Rectal smooth muscle tissue (tissue), 1 donor: ENCODE measurements at regions not wholly inside any gene's neighbourhood (a gene's known extent, or its start where the extent isn't known, plus 50 kb on each side); places are given as distances from the start of the nearest gene placed in this dataset.

Experiments
- H3K27ac ChIP-seq: one replicate; pipeline ENCODE4 v1.7.0; 2013; ENCODE audit warnings: low read depth, low read length, inconsistent platforms
- H3K27me3 ChIP-seq: one replicate; pipeline ENCODE4 v1.7.0; 2013; ENCODE audit warnings: low read length; ENCODE audit not compliant: control insufficient read depth, insufficient read depth
- H3K36me3 ChIP-seq: one replicate; pipeline ENCODE4 v1.7.0; 2013; ENCODE audit warnings: low read length; ENCODE audit not compliant: control insufficient read depth, insufficient read depth
- H3K4me1 ChIP-seq: one replicate; pipeline ENCODE4 v1.7.0; 2013; ENCODE audit warnings: low read length; ENCODE audit not compliant: control insufficient read depth, insufficient read depth
- H3K4me3 ChIP-seq: one replicate; pipeline ENCODE4 v1.7.0; 2013; ENCODE audit warnings: low read length
- H3K9ac ChIP-seq: one replicate; pipeline ENCODE4 v1.7.0; 2013; ENCODE audit warnings: low read length

DNA sequence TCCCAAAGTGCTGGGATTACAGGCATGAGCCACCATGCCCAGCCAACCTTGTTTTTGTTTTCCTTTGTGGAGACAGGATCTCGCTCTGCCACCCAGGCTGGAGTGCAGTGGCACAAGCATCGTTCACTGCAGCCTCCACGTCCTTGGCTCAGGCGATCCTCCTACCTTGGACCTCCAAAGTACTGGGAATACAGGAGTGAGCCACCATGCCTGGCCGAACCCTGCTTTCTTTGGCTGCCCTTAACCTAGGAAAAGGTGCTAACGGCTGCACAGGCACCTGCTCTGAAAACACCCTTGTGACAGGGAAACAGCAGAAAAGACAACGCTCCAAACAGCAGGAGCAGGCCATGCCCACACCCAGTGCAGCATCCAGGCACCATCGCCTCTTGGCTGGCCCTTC is 71.9 kb downstream of the OAT start:
- H3K4me3 ChIP-seq: no peak overlapping the region
- no peaks in the 10 kb centered on the region for H3K36me3 ChIP-seq
- H3K27ac ChIP-seq: no peak overlapping the region
- H3K4me1 ChIP-seq: no peaks in the 10 kb centered on the region
- H3K9ac ChIP-seq: no peak overlapping the region
- H3K27me3 ChIP-seq: no peaks in the 10 kb centered on the region

GRCh38 chr10:124345521-124345920 is 73.2 kb downstream of the OAT start:
- Histone ChIP-seq H3K27ac (no peak overlapping the region), H3K36me3 (no peaks in the 10 kb centered on the region), H3K4me1 (no peaks in the 10 kb centered on the region)

GRCh38 chr10:124344931-124345330 is 73.8 kb downstream of the OAT start:
- Histone ChIP-seq H3K36me3 (no peaks in the 10 kb centered on the region), H3K4me1 (no peaks in the 10 kb centered on the region), H3K27me3 (no peaks in the 10 kb centered on the region), H3K4me3 (no peak overlapping the region), H3K27ac (no peak overlapping the region), H3K9ac (no peak overlapping the region)

More at GRCh38 chr10:124345521-124345920, 73.2 kb downstream of the OAT start:
- H3K9ac ChIP-seq: no peak overlapping the region
- H3K4me3 ChIP-seq: no peak overlapping the region
- H3K27me3 ChIP-seq: no peaks in the 10 kb centered on the region

DNA sequence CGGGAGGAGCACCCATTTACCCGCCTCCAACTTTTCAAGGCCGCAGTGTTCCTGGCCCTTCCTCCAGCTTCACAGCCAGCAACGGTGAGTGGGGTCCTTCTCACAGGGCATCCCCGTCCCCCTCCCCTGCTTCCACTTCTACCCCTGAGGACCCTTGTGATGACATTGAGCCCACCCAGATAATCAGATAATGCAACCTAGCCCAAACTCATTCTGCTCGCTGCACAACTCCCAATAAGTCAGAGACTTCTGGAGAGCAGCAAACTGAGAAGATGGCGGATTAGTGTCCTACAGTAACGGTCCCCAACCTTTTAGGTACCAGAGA is 74.5 kb downstream of the OAT start:
- no peak overlapping the region for H3K4me3 ChIP-seq
- H3K9ac ChIP-seq: no peak overlapping the region
- H3K27ac ChIP-seq: no peak overlapping the region
- no peaks in the 10 kb centered on the region for H3K4me1 ChIP-seq
- no peaks in the 10 kb centered on the region for H3K27me3 ChIP-seq
- no peaks in the 10 kb centered on the region for H3K36me3 ChIP-seq

GRCh38 chr10:124343351-124344265 is 75.1 kb downstream of the OAT start:
- no peaks in the 10 kb centered on the region for H3K27me3 ChIP-seq

GRCh38 chr10:124342821-124343170 is 75.9 kb downstream of the OAT start:
- no peak overlapping the region for H3K9ac ChIP-seq
- H3K27me3 ChIP-seq: no peaks in the 10 kb centered on the region
- H3K36me3 ChIP-seq: no peaks in the 10 kb centered on the region
- H3K4me1 ChIP-seq: no peaks in the 10 kb centered on the region
- H3K4me3 ChIP-seq: no peak overlapping the region
- no peak overlapping the region for H3K27ac ChIP-seq

More at GRCh38 chr10:124343351-124344265, 75.1 kb downstream of the OAT start:
- no peak overlapping the region for H3K4me3 ChIP-seq
- no peak overlapping the region for H3K9ac ChIP-seq
- H3K4me1 ChIP-seq: no peaks in the 10 kb centered on the region
- no peaks in the 10 kb centered on the region for H3K36me3 ChIP-seq
- H3K27ac ChIP-seq: no peak overlapping the region

DNA sequence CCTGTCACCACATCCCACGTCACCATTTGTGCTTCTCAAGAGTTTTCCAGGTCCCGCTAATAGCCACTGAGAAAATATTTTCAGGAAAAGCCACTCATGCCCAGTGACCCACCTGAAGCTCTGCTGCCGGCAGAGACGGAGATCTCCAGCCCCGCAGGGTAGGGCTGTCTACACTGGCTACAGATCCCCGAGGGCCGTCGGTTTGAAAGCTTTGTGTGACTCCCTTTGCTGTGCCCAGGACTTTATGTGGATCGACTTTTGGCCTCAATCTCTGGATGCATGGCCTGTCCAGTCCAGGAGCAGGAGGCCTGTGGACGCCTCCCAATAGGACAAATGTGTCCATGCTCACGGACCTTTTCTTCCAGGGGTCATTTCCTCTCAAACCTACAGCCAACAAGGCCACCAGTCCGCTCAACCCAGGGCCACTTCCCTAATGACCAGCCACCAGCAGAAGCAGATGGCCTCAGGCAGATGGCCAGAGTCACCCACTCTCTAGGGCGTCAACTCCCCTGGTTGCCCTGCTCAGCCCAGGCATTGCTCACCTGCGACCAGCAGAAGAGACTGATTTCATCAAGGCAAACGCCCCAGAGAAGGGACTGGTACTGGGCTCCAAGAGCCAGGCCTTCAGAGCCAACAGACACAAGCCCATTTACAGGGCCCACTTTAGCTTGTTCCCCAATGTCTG is 76.4 kb downstream of the OAT start:
- no peaks in the 10 kb centered on the region for H3K4me1 ChIP-seq
- no peaks in the 10 kb centered on the region for H3K36me3 ChIP-seq
- H3K9ac ChIP-seq: no peak overlapping the region

GRCh38 chr10:124341768-124342135 is 77.0 kb downstream of the OAT start:
- no peak overlapping the region for H3K4me3 ChIP-seq
- H3K9ac ChIP-seq: no peak overlapping the region
- H3K4me1 ChIP-seq: no peaks in the 10 kb centered on the region
- H3K27me3 ChIP-seq: no peaks in the 10 kb centered on the region
- no peak overlapping the region for H3K27ac ChIP-seq
- H3K36me3 ChIP-seq: no peaks in the 10 kb centered on the region

More for the DNA sequence above, 76.4 kb downstream of the OAT start:
- Histone ChIP-seq H3K27me3 (no peaks in the 10 kb centered on the region), H3K4me3 (no peak overlapping the region), H3K27ac (no peak overlapping the region)

DNA sequence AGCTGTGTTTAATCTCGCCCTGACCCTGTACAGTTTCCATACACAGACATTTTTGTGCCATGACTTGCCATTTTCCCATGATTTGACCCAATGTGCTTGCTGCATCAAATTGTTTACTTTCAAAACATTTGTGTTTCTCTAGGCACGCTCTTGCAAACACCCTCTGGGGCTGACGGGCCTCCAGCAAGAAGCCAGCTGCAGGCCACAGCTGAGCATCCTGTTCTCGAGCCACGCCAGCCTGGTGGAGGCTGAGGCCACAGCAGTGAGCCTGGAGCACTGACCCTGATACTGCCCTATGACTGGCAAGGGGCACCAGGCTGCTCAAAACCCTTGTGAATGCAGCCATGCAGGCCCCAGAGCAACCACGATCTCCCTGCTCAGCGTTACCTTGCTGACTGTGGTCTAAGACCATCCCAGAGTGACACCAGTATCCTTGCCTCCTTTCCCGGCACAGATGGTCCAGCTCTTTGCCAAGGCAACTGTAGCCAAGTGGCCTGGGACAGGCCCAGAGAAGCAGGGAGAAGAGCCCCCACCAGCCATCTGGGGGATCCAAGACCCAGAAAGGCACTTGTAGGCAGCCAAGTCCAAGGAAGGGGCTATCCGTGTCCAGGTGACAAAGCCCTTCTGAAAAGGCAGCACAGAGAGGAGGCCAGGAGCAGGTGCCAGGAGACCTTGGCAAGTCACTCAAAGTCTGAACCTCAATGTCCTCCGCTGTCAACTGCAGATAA is 78.5 kb downstream of the OAT start:
- Histone ChIP-seq H3K36me3 (no peaks in the 10 kb centered on the region), H3K4me1 (no peaks in the 10 kb centered on the region), H3K27ac (no peak overlapping the region), H3K9ac (no peak overlapping the region), H3K4me3 (no peak overlapping the region), H3K27me3 (no peaks in the 10 kb centered on the region)

DNA sequence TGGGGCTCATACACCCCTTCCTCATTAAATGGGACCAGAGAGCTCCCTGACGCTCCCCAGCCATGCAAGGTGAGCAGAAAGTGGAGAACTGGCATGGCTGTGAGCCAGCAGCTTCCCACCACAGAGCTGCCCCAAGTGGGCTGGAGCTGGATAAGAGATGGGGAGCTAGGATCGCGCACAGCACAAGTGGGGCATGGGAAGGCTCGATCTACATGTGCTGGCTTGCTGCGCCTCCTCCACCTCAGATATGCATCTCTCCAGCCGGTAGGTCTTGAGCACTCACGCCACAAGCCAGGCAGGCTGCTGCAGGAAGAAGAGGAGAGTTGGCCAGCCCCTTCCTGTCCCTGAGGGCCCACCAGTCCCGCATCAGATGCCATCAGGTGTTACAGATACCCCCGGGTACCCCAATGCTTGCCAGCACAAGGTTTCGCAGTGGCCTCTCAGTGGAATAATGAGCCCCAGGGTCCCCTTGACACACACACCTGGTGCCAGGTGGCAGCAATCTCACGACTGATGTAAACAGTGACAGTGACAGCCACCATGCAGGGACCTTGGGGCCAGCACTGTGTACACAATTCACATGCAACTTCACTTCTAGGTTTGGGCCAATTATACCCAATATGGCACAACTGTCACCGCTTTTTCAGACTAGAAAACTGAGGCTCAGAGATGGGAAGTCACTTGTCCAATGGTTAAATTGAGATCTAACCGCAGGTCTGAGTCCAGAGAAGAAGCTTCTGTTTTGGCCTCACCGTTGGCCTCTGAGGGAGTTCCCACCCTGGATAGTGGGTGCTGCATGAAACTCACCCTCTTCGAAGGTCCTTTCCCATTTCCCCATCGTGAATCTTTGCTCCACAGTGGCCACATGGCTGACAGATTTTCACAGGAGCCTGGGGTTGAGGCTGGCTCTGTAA is 79.3 kb downstream of the OAT start:
- Histone ChIP-seq H3K27ac (no peak overlapping the region), H3K9ac (no peak overlapping the region), H3K4me3 (no peak overlapping the region)

DNA sequence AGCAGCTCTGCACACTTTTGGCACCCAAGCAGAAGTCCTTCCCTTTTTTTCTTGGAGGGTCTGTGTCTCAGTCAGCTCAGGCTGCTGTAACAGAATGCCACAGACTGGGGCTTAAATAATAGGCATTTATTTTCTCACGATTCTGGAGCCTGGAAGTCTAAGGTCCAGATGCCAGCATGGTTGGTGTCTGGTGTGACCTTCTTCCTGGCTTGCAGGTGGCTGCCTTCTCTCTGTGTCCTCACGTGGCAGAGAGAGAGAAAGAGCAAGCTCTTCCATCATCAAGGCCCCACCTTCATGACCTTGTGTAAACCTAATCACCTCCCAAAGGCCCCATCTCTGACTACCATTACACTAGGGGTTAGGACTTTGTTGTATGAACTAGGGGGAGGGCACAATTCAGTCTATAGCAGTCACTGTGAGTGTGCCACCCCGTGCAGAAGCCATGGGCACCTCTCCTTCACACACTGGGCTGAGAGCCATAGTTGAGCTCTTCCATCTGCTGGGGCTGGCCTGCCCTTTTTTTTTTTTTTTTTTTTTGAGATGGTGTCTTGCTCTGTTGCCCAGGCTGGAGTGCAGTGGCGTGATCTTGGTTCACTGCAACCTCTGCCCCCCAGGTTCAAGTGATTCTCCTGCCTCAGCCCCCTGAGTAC is 80.3 kb downstream of the OAT start:
- no peaks in the 10 kb centered on the region for H3K27me3 ChIP-seq
- H3K36me3 ChIP-seq: no peaks in the 10 kb centered on the region
- no peak overlapping the region for H3K4me3 ChIP-seq
- H3K27ac ChIP-seq: no peak overlapping the region
- H3K4me1 ChIP-seq: no peaks in the 10 kb centered on the region
- no peak overlapping the region for H3K9ac ChIP-seq

More for the DNA sequence above, 79.3 kb downstream of the OAT start:
- Histone ChIP-seq H3K27me3 (no peaks in the 10 kb centered on the region), H3K36me3 (no peaks in the 10 kb centered on the region), H3K4me1 (no peaks in the 10 kb centered on the region)
